Testis (tissue), 2 donors: ENCODE measurements at regions not wholly inside any gene's neighbourhood (a gene's known extent, or its start where the extent isn't known, plus 50 kb on each side); places are given as distances from the start of the nearest gene placed in this dataset.

Experiments used
- POLR2A ChIP-seq: fragments of 450-650 bp; IDR thresholded peaks from one replicate; pipeline ENCODE4 v1.6.1; 2017; ENCODE audit warnings: antibody characterized with exemption, mild to moderate bottlenecking, moderate library complexity
- TF ChIP-seq, protein P1 (sequence below), 3 experiments: fragments of 450-650 bp in 2 of 3; fragments of 200-600 bp in 1 of 3; sonication (generic) in 1 of 3; IDR thresholded peaks; one replicate each; pipeline ENCODE4 v1.5.1; 2016 to 2019; ENCODE audit warnings: antibody characterized with exemption in 3 of 3, mild to moderate bottlenecking in 2 of 3, moderate library complexity in 1 of 3

- TF ChIP-seq, protein P1, sequence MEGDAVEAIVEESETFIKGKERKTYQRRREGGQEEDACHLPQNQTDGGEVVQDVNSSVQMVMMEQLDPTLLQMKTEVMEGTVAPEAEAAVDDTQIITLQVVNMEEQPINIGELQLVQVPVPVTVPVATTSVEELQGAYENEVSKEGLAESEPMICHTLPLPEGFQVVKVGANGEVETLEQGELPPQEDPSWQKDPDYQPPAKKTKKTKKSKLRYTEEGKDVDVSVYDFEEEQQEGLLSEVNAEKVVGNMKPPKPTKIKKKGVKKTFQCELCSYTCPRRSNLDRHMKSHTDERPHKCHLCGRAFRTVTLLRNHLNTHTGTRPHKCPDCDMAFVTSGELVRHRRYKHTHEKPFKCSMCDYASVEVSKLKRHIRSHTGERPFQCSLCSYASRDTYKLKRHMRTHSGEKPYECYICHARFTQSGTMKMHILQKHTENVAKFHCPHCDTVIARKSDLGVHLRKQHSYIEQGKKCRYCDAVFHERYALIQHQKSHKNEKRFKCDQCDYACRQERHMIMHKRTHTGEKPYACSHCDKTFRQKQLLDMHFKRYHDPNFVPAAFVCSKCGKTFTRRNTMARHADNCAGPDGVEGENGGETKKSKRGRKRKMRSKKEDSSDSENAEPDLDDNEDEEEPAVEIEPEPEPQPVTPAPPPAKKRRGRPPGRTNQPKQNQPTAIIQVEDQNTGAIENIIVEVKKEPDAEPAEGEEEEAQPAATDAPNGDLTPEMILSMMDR (IDR thresholded peaks at IDR 0.05): no peak
- no peak for TF ChIP-seq POLR2A
Measured at GRCh38 chr17:62300697-62301096, 79.7 kb upstream of the EFCAB3 start.
